Sigmoid colon (tissue), 6 donors: ENCODE measurements at regions not wholly inside any gene's neighbourhood (a gene's known extent, or its start where the extent isn't known, plus 50 kb on each side); places are given as distances from the start of the nearest gene placed in this dataset.

Source experiments
- DNase-seq: peaks from one replicate; pipeline ENCODE4 v3.0.0-alpha.2; 2019
- H3K27ac ChIP-seq, 4 donors: fragments of 200-600 bp; sonication (generic); one replicate each; pipeline ENCODE4 v1.5.1; 2016 to 2019; ENCODE audit warnings: mild to moderate bottlenecking in 1 of 4
- H3K27me3 ChIP-seq, 3 donors: fragments of 200-600 bp; sonication (generic); one replicate each; pipeline ENCODE4 v1.5.1; 2019; ENCODE audit warnings: mild to moderate bottlenecking in 1 of 3
- H3K36me3 ChIP-seq, 4 donors: fragments of 200-600 bp; sonication (generic); one replicate each; pipeline ENCODE4 v1.5.1; 2016 to 2019
- H3K4me1 ChIP-seq, 4 donors: fragments of 200-600 bp; sonication (generic); one replicate each; pipeline ENCODE4 v1.5.1; 2017 to 2019
- H3K4me3 ChIP-seq, 4 donors: fragments of 200-600 bp; sonication (generic); one replicate each; pipeline ENCODE4 v1.5.1; 2017 to 2019; ENCODE audit warnings: mild to moderate bottlenecking in 2 of 4, moderate library complexity in 1 of 4
- H3K9me3 ChIP-seq, 4 donors: fragments of 200-600 bp in 3 of 4; sonication (generic) in 3 of 4; one replicate each; pipeline versions ENCODE4 v1.5.1 to v1.6.1; 2013 to 2019
- EP300 ChIP-seq, 4 donors: sonication (generic); formaldehyde crosslinking; IDR thresholded peaks; one replicate each; pipeline ENCODE4 v1.6.1; 2017; ENCODE audit warnings: antibody characterized with exemption in 4 of 4
- POLR2A ChIP-seq, 2 donors: fragments of 450-650 bp; IDR thresholded peaks; one replicate each; pipeline ENCODE4 v1.6.1; 2016; ENCODE audit warnings: antibody characterized with exemption in 2 of 2, mild to moderate bottlenecking in 2 of 2, moderate library complexity in 2 of 2
- POLR2AphosphoS5 ChIP-seq, 4 donors: sonication (generic); formaldehyde crosslinking; IDR thresholded peaks; one replicate each; pipeline ENCODE4 v1.6.1; 2017; ENCODE audit warnings: antibody characterized with exemption in 4 of 4
- WGBS, 2 donors: extraction: QIAGEN DNeasy Blood & Tissue Kit; methylation state at CpG; one replicate each; pipeline ENCODE4 v1.1.7; 2013; 5-methylcytosine and 5-hydroxymethylcytosine counted together
- intact Hi-C: fragments of 100-400 bp; cut with DNase I; formaldehyde crosslinking; loops from one replicate; pipeline ENCODE4 v1.15.1; 2023
- TF ChIP-seq, protein P1 (sequence below), 4 experiments: fragments of 450-650 bp in 3 of 4; fragments of 200-600 bp in 1 of 4; IDR thresholded peaks; one replicate each; pipeline ENCODE4 v1.5.1; 2016 to 2019; ENCODE audit warnings: antibody characterized with exemption in 4 of 4, mild to moderate bottlenecking in 3 of 4, moderate library complexity in 2 of 4
- donor health status: healthy with polysubstance abuse.
- donor health status: healthy.

DNA sequence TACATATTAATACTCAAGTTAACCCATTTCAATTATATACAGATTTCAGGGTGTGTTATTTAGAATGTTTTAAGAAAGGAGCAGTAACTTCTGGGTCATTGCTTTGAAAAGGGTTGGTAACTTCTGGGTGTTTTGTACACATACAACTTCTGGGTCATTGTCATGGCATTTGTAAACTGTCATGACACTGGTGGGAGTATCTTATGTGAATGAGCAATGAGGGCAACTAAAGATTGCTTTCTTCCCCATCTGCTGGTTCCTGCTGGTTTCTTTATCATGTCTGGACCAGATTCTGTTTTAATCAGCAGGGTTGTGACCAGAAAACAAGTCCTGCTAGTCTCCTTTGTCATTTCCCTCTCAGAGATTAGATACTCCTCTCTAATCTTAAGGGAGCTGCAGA is 713.3 kb downstream of the LRFN5 start:
- H3K27ac ChIP-seq = no peak overlapping the region
- DNase-seq = no peak
- TF ChIP-seq POLR2A (IDR thresholded peaks at IDR 0.05) (no peak), EP300 (IDR thresholded peaks at IDR 0.05) (no peak), POLR2AphosphoS5 (IDR thresholded peaks at IDR 0.05) (no peak)
- TF ChIP-seq, protein P1, sequence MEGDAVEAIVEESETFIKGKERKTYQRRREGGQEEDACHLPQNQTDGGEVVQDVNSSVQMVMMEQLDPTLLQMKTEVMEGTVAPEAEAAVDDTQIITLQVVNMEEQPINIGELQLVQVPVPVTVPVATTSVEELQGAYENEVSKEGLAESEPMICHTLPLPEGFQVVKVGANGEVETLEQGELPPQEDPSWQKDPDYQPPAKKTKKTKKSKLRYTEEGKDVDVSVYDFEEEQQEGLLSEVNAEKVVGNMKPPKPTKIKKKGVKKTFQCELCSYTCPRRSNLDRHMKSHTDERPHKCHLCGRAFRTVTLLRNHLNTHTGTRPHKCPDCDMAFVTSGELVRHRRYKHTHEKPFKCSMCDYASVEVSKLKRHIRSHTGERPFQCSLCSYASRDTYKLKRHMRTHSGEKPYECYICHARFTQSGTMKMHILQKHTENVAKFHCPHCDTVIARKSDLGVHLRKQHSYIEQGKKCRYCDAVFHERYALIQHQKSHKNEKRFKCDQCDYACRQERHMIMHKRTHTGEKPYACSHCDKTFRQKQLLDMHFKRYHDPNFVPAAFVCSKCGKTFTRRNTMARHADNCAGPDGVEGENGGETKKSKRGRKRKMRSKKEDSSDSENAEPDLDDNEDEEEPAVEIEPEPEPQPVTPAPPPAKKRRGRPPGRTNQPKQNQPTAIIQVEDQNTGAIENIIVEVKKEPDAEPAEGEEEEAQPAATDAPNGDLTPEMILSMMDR (IDR thresholded peaks at IDR 0.05) = no peak
- H3K4me1 ChIP-seq = no peaks in the 10 kb centered on the region
- no peak overlapping the region for H3K4me3 ChIP-seq
- no peaks in the 10 kb centered on the region for H3K27me3 ChIP-seq
- H3K9me3 ChIP-seq = no peaks in the 10 kb centered on the region
- intact Hi-C loops = no loop called here
- H3K36me3 ChIP-seq = no peaks in the 10 kb centered on the region

DNA sequence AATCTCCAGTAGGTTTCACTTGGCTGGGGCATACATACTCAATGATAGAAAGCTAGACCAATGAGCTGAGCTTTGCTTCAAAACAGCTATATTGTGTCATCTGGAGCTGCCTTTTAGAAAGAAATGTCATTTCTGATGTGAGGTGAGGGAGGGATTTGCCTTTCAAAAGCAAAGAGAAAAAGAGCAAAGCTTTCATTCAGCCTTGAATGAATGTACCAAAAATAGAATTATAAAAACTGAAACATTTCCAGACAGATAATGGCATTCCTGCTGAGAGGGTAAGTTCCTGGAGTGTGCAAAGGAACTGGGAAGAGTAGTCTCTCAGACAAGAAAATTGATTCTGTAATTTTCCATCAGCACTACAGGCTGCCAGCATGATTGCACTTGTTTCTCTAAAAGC is 710.0 kb downstream of the LRFN5 start:
- intact Hi-C loops = no loop called here

DNA sequence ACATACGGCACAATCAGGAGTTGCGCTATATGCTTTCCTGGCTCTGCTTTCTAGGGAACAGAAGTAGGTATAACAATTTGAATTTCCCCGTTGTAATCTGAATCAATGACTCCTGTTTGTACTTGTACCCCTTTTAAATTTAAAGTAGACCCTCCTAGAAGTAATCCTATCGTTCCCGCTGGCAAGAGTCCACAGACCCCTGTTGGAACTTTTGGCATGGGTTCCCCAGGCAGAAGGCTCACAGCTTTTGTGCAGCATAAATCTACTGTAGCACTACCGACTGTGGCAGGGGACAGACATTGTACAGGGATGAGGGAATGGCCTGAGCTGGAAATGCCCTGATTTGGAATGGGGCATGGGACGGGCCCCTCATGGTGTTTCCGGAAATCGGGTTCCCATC is 705.2 kb downstream of the LRFN5 start:
- TF ChIP-seq POLR2AphosphoS5 (IDR thresholded peaks at IDR 0.05) = no peak
- no peak for TF ChIP-seq POLR2A (IDR thresholded peaks at IDR 0.05)
- no peak for TF ChIP-seq EP300 (IDR thresholded peaks at IDR 0.05)
- TF ChIP-seq, protein P1 (IDR thresholded peaks at IDR 0.05) = no peak
- intact Hi-C loops = no loop called here
- Histone ChIP-seq H3K27me3 (no peaks in the 10 kb centered on the region), H3K4me3 (no peak overlapping the region), H3K27ac (no peak overlapping the region), H3K9me3 (peaks cover 0 to 10% (median 7%) of the 10 kb centered on the region in 4 donors), H3K4me1 (no peaks in the 10 kb centered on the region), H3K36me3 (no peaks in the 10 kb centered on the region)
- no peak for DNase-seq
- WGBS, 2 donors = 90 to 92% methylated on average over 9 of the region's 9 CpGs

More for the DNA sequence above, 710.0 kb downstream of the LRFN5 start:
- no peak for DNase-seq
- Histone ChIP-seq H3K9me3 (no peaks in the 10 kb centered on the region), H3K27me3 (no peaks in the 10 kb centered on the region), H3K36me3 (no peaks in the 10 kb centered on the region), H3K27ac (no peak overlapping the region), H3K4me1 (no peaks in the 10 kb centered on the region), H3K4me3 (no peak overlapping the region)
- TF ChIP-seq, protein P1 (IDR thresholded peaks at IDR 0.05) = no peak
- no peak for TF ChIP-seq POLR2AphosphoS5 (IDR thresholded peaks at IDR 0.05)

DNA sequence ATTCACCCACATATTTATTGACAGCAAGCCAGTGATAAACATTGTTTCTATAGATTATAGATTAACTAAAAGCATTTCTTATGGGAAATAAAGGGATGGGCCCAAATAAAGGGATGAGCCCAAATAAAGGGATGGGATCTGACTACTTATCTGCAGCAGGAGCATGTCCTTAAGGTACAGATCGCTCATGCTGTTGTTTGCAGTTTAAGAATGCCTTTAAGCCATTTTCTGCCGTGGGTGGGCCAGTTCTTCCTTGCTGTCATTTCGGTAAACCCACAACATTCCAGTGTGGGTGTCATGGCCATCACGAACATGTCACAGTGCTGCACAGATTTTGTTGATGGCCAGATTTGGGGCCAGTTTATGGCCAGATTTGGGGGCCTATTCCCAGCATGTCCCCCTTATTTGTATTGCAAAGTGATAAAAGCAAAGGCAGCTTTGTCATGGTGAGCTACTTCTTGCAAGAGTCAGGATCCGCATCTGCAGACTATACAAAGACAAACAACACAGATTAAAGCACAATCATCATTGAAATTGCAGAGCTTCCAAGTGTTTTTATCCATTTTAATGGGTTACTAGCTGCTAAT is 700.7 kb downstream of the LRFN5 start:
- no peak for DNase-seq
- Histone ChIP-seq H3K27ac (no peak overlapping the region), H3K27me3 (no peaks in the 10 kb centered on the region), H3K36me3 (no peaks in the 10 kb centered on the region), H3K4me3 (no peak overlapping the region), H3K9me3 (peaks cover 0 to 10% (median 7%) of the 10 kb centered on the region in 4 donors), H3K4me1 (no peaks in the 10 kb centered on the region)
- intact Hi-C loops = no loop called here
- TF ChIP-seq EP300 (IDR thresholded peaks at IDR 0.05) = no peak
- TF ChIP-seq, protein P1 (IDR thresholded peaks at IDR 0.05) = no peak
- TF ChIP-seq POLR2A (IDR thresholded peaks at IDR 0.05) = no peak
- TF ChIP-seq POLR2AphosphoS5 (IDR thresholded peaks at IDR 0.05) = no peak
- 84 to 87% methylated on average over 5 of the region's 5 CpGs for WGBS, 2 donors

DNA sequence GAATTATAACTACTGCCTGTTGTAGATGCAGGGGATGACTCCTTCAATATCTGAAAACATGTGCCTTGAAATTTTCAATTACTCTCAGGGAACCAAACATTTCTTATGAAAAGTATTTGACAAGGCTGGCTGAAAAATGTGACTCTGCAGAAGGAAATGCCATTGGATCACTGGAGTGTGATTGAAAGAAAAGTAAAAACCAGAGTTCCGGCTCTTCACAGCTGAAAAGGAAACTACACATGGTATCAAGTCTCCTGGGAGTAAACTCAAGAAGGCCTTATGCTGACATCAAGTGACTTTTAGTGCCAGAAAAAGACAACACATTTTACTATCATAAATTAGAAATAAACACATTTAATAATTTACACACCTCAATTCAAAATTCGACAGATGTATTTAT is 693.0 kb downstream of the LRFN5 start:
- Histone ChIP-seq H3K27me3 (no peaks in the 10 kb centered on the region), H3K27ac (no peak overlapping the region), H3K4me1 (no peaks in the 10 kb centered on the region), H3K9me3 (no peaks in the 10 kb centered on the region), H3K36me3 (no peaks in the 10 kb centered on the region), H3K4me3 (no peak overlapping the region)
- intact Hi-C loops = no loop called here
- no peak for DNase-seq
- 57 to 80% methylated on average over 2 of the region's 2 CpGs for WGBS, 2 donors
- TF ChIP-seq POLR2AphosphoS5 (IDR thresholded peaks at IDR 0.05) (no peak), EP300 (IDR thresholded peaks at IDR 0.05) (no peak)
- TF ChIP-seq, protein P1 (IDR thresholded peaks at IDR 0.05) = no peak
